GM19025 (cell line): ENCODE measurements at regions not wholly inside any gene's neighbourhood (a gene's known extent, or its start where the extent isn't known, plus 50 kb on each side); places are given as distances from the start of the nearest gene placed in this dataset.

Source experiments
- ATAC-seq: cut with Tn5 transposase; IDR thresholded peaks from one replicate; pipeline ENCODE4 v1.9.1; 2021; ENCODE audit warnings: mild to moderate bottlenecking, low read depth, moderate library complexity; ENCODE audit not compliant: unreplicated experiment

GRCh38 chr2:123207245-123207644, 817.8 kb upstream of the CNTNAP5 start:
- ATAC-seq, result no peak

- ATAC-seq, result no peak
Measured at GRCh38 chr2:123209202-123209601, 815.9 kb upstream of the CNTNAP5 start.

GRCh38 chr2:123211181-123211580, 813.9 kb upstream of the CNTNAP5 start:
- no peak for ATAC-seq

GRCh38 chr2:123245156-123245555, 779.9 kb upstream of the CNTNAP5 start:
- no peak for ATAC-seq

- no peak for ATAC-seq
Measured at GRCh38 chr2:123258877-123259539, 766.1 kb upstream of the CNTNAP5 start.

GRCh38 chr2:123262856-123263255, 762.2 kb upstream of the CNTNAP5 start:
- no peak for ATAC-seq

- no peak for ATAC-seq
Measured at GRCh38 chr2:123283431-123283830, 741.7 kb upstream of the CNTNAP5 start.

GRCh38 chr2:123303731-123304130, 721.4 kb upstream of the CNTNAP5 start:
- ATAC-seq, result no peak
